Neural progenitor cell (in vitro differentiated cells): ENCODE measurements at regions not wholly inside any gene's neighbourhood (a gene's known extent, or its start where the extent isn't known, plus 50 kb on each side); places are given as distances from the start of the nearest gene placed in this dataset.

Source experiments
- CTCF ChIP-seq: fragments of 200-600 bp; sonication (generic); IDR thresholded peaks from 2 replicates; pipeline ENCODE4 v1.5.1; 2017; ENCODE audit warnings: antibody characterized with exemption, mild to moderate bottlenecking
- EZH2 ChIP-seq: fragments of 200-600 bp; sonication (generic); IDR thresholded peaks from 2 replicates; pipeline ENCODE4 v1.6.1; 2017; ENCODE audit warnings: antibody characterized with exemption, mild to moderate bottlenecking, moderate library complexity

GRCh38 chr9:120303519-120303918 is 276.4 kb downstream of the CDK5RAP2 start:
- no peak for TF ChIP-seq CTCF
- no peak for TF ChIP-seq EZH2
